Caki2 (cell line): ENCODE measurements at regions not wholly inside any gene's neighbourhood (a gene's known extent, or its start where the extent isn't known, plus 50 kb on each side); places are given as distances from the start of the nearest gene placed in this dataset.
"Not testable (repeated sequence)": the region's sequence is repeated elsewhere in the genome, so short reads cannot be mapped to it uniquely, and the experiment has no call there.

Experiments
- DNase-seq: peaks from one replicate; pipeline ENCODE4 v3.0.0-alpha.2; 2015; ENCODE audit warnings: low read depth
- in situ Hi-C: cut with HindIII; loops from 2 replicates; pipeline ENCODE4 v1.10.0; 2016; ENCODE audit warnings: low sequenced_read_pairs, low pct_unique_long_range_greater_than_20kb, mixed read lengths

- in situ Hi-C loops, result no loop called here
- no peak for DNase-seq
Observed at GRCh38 chr11:109039611-109040010, 374.7 kb downstream of the DDX10 start.

- in situ Hi-C loops, result no loop called here
- DNase-seq, result no peak
Observed at GRCh38 chr11:109040303-109040702, 375.4 kb downstream of the DDX10 start.

GRCh38 chr11:109041876-109042275, 377.0 kb downstream of the DDX10 start:
- DNase-seq, result no peak
- in situ Hi-C loops, result no loop called here

GRCh38 chr11:109043315-109043714, 378.4 kb downstream of the DDX10 start:
- in situ Hi-C loops, result no loop called here

GRCh38 chr11:109046284-109046992, 375.6 kb upstream of the C11orf87 start:
- in situ Hi-C loops, result no loop called here
- no peak for DNase-seq

More at GRCh38 chr11:109043315-109043714, 378.4 kb downstream of the DDX10 start:
- DNase-seq, result no peak

GRCh38 chr11:109048098-109048497, 373.9 kb upstream of the C11orf87 start:
- no peak for DNase-seq
- in situ Hi-C loops, result no loop called here

- DNase-seq, result no peak
- in situ Hi-C loops, result no loop called here
Observed at GRCh38 chr11:109051200-109051599, 370.8 kb upstream of the C11orf87 start.

GRCh38 chr11:109059402-109059801, 362.6 kb upstream of the C11orf87 start:
- in situ Hi-C loops, result no loop called here
- no peak for DNase-seq

- in situ Hi-C loops, result no loop called here
- DNase-seq, result no peak
Observed at GRCh38 chr11:109061394-109061793, 360.6 kb upstream of the C11orf87 start.

- no peak for DNase-seq
- in situ Hi-C loops, result no loop called here
Observed at GRCh38 chr11:109062445-109062844, 359.5 kb upstream of the C11orf87 start.

- in situ Hi-C loops, result no loop called here
- no peak for DNase-seq
Observed at GRCh38 chr11:109062871-109063270, 359.1 kb upstream of the C11orf87 start.

GRCh38 chr11:109064618-109065311, 357.2 kb upstream of the C11orf87 start:
- in situ Hi-C loops, DNase-seq: not testable (repeated sequence)

GRCh38 chr11:109071262-109071661, 350.7 kb upstream of the C11orf87 start:
- in situ Hi-C loops, result no loop called here
- no peak for DNase-seq

- DNase-seq, result no peak
- in situ Hi-C loops, result no loop called here
Observed at GRCh38 chr11:109071712-109072524, 350.1 kb upstream of the C11orf87 start.

GRCh38 chr11:109073032-109073822, 348.8 kb upstream of the C11orf87 start:
- in situ Hi-C loops, result no loop called here
- DNase-seq, result no peak

GRCh38 chr11:109075976-109076375, 346.0 kb upstream of the C11orf87 start:
- in situ Hi-C loops, result no loop called here

GRCh38 chr11:109076870-109077269, 345.1 kb upstream of the C11orf87 start:
- no peak for DNase-seq
- in situ Hi-C loops, result no loop called here

More at GRCh38 chr11:109075976-109076375, 346.0 kb upstream of the C11orf87 start:
- no peak for DNase-seq

- no peak for DNase-seq
- in situ Hi-C loops, result no loop called here
Observed at GRCh38 chr11:109077291-109077920, 344.6 kb upstream of the C11orf87 start.
